Ectodermal cell (in vitro differentiated cells): ENCODE measurements at regions not wholly inside any gene's neighbourhood (a gene's known extent, or its start where the extent isn't known, plus 50 kb on each side); places are given as distances from the start of the nearest gene placed in this dataset.
A peak's percentile ranks its signal among the peaks of the same experiment; 100 is the strongest.

Experiments used
- H3K27ac ChIP-seq: 2 replicates; pipeline ENCODE4 v1.7.0; 2013; ENCODE audit warnings: mild to moderate bottlenecking, low read depth, low read length; ENCODE audit not compliant: insufficient read depth, poor library complexity, severe bottlenecking
- H3K27me3 ChIP-seq: 2 replicates; pipeline ENCODE4 v1.7.0; 2013; ENCODE audit warnings: mild to moderate bottlenecking, low read length; ENCODE audit not compliant: insufficient read depth, control insufficient read depth, poor library complexity, severe bottlenecking
- H3K36me3 ChIP-seq: one replicate; pipeline ENCODE4 v1.7.0; 2013; ENCODE audit warnings: low read length; ENCODE audit not compliant: control insufficient read depth, insufficient read depth
- H3K4me1 ChIP-seq: one replicate; pipeline ENCODE4 v1.7.0; 2013; ENCODE audit warnings: low read length; ENCODE audit not compliant: control insufficient read depth, insufficient read depth
- H3K4me3 ChIP-seq: 2 replicates; pipeline ENCODE4 v1.7.0; 2013; ENCODE audit warnings: low read depth, low read length, control low read depth; ENCODE audit not compliant: insufficient read depth
- H3K9me3 ChIP-seq: 2 replicates; pipeline ENCODE4 v1.7.0; 2013; ENCODE audit warnings: mild to moderate bottlenecking, low read length, moderate library complexity; ENCODE audit not compliant: control insufficient read depth
- WGBS, 2 experiments: methylation state at CpG; one replicate each; pipeline ENCODE4 v1.1.7; 2013; ENCODE audit warnings: missing lambda C conversion rate in 2 of 2; 5-methylcytosine and 5-hydroxymethylcytosine counted together

DNA sequence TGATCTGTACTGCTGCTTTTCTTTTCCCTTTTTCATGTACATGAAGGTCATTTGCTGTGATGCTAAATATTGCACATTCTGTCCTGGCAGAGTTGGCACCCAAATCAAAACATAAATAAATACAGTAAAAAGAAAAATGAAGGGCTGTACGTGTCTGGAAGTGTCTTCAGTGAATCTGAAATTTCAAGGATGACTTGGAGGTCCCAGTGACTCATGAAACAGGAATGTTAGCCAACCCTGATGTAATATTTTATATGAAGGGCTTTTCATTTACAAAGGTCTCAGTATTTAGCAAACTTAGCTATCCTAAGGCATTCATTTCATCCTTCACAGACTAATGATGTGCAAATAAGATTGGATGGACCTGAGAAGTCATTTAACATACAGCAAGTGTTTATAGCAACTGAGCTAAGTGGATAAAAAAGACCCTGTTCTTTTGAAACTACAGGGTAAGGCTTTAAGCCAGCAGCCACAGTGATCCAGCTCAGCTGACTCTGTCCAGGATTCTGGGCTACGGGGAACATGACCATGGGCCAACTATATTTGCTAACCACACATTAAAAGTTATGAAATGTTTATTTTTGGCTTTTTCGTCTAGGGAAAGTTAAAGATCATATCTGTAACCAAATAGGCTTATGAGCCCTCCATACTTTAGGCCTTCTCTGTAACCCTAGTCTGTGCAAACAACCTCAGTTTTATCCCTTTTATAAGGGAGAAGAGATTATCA, 104.0 kb upstream of the DMRTA1 start:
- H3K9me3 ChIP-seq, result no peaks in the 10 kb centered on the region
- no peaks in the 10 kb centered on the region for H3K4me1 ChIP-seq
- 71 to 82% methylated on average over 2 to 3 of the region's 3 CpGs for WGBS, 2 experiments
- H3K4me3 ChIP-seq, result no peak overlapping the region
- H3K27ac ChIP-seq, result no peak overlapping the region
- H3K27me3 ChIP-seq, result no peaks in the 10 kb centered on the region
- no peaks in the 10 kb centered on the region for H3K36me3 ChIP-seq

DNA sequence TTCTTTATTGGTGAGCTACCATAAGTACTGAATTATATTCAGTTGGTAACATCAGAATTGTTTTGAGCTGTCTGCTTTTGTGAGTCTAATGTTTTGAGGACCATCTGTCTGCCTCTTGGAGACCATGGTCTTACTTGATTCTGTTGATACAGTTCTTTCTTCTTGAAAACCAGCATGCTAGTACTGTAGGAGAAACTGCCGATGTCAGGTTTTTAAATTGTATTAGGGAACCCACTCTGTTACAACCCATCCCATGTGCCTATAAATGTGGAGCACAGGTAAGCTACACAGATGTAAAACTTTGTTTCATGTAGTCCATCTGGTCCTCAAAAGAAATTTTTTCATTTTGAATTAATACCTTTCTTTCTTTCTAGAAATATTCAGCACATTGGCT, 103.4 kb upstream of the DMRTA1 start:
- 95 to 100% methylated on average over 1 of the region's 1 CpG for WGBS, 2 experiments

GRCh38 chr9:22354699-22355384, 91.8 kb upstream of the DMRTA1 start:
- Histone ChIP-seq H3K9me3 (no peaks in the 10 kb centered on the region), H3K4me1 (peaks cover 4% of the 10 kb centered on the region), H3K27me3 (no peaks in the 10 kb centered on the region), H3K27ac (no peak overlapping the region), H3K4me3 (no peak overlapping the region), H3K36me3 (no peaks in the 10 kb centered on the region)
- 85% methylated on average over 8 to 11 of the region's 13 CpGs for WGBS, 2 experiments

More for the DNA sequence above, 103.4 kb upstream of the DMRTA1 start:
- H3K27ac ChIP-seq, result no peak overlapping the region
- H3K36me3 ChIP-seq, result no peaks in the 10 kb centered on the region
- H3K4me1 ChIP-seq, result no peaks in the 10 kb centered on the region
- H3K27me3 ChIP-seq, result no peaks in the 10 kb centered on the region
- no peak overlapping the region for H3K4me3 ChIP-seq
- no peaks in the 10 kb centered on the region for H3K9me3 ChIP-seq

- WGBS, 2 experiments, result 56 to 58% methylated on average over 5 of the region's 5 CpGs
- Histone ChIP-seq H3K36me3 (no peaks in the 10 kb centered on the region), H3K4me3 (no peak overlapping the region), H3K27me3 (peaks cover 5% of the 10 kb centered on the region), H3K9me3 (no peaks in the 10 kb centered on the region), H3K27ac (no peak overlapping the region), H3K4me1 (peaks cover 4% of the 10 kb centered on the region)
These were observed 89.6 kb upstream of the DMRTA1 start for GRCh38 chr9:22356985-22357384.

DNA sequence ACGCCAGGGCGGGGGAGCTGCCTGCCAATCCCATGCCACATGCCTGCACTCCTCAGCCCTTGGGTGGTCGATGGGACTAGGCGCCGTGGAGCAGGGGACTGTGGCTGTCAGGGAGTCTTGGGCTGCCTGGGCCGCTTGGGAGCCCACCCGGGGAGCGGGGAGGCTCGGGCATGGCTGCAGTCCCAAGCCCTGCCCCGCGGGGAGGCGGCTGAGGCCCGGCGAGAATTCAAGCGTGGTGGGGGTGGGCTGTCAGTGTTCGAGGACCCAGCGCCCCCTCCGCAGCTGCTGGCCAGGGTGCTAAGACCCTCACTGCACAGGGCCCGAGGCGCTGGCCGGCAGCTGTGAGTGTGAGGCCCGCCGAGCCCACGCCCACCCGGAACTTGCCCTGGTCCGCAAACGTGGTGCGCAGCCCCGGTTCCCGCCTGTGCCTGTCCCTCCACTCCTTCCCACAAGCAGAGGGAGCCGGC, 83.2 kb upstream of the DMRTA1 start:
- Histone ChIP-seq H3K4me3 (no peak overlapping the region), H3K27ac (no peak overlapping the region), H3K4me1 (no peaks in the 10 kb centered on the region), H3K27me3 (peaks cover 5% of the 10 kb centered on the region), H3K36me3 (no peaks in the 10 kb centered on the region), H3K9me3 (no peaks in the 10 kb centered on the region)
- WGBS, 2 experiments, result 92 to 93% methylated on average over 31 of the region's 31 CpGs

GRCh38 chr9:22373636-22374035, 73.0 kb upstream of the DMRTA1 start:
- Histone ChIP-seq H3K27ac (peak overlapping the region; percentile 65), H3K27me3 (peaks cover 21% of the 10 kb centered on the region), H3K9me3 (no peaks in the 10 kb centered on the region), H3K36me3 (no peaks in the 10 kb centered on the region), H3K4me1 (peaks cover 15% of the 10 kb centered on the region), H3K4me3 (no peak overlapping the region)
- WGBS, 2 experiments, result 82 to 86% methylated on average over 1 to 2 of the region's 2 CpGs

DNA sequence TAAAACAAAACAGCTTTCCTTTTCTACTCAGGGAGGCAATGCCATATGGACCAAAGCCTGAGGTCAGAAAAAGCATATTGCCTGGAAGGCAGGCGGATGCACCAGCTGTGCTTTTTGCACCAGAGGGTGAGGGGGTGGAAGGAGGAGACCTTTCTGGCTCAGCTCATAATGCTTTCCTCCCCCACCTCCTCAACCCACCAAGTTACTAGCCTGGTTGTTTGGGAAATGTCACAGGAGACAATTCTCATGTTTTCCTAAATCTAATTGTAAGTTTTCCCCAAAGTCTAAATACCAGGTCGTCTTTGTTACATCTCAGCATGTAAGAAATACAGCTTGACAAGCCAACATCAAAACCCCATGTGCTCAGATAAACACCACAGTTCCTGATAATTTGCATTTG, 72.6 kb upstream of the DMRTA1 start:
- peaks cover 21% of the 10 kb centered on the region for H3K27me3 ChIP-seq
- no peaks in the 10 kb centered on the region for H3K9me3 ChIP-seq
- no peaks in the 10 kb centered on the region for H3K36me3 ChIP-seq
- 40 to 63% methylated on average over 2 of the region's 2 CpGs for WGBS, 2 experiments
- H3K27ac ChIP-seq, result peak overlapping the region; percentile 65
- H3K4me3 ChIP-seq, result no peak overlapping the region
- H3K4me1 ChIP-seq, result peaks cover 15% of the 10 kb centered on the region

- no peaks in the 10 kb centered on the region for H3K36me3 ChIP-seq
- no peak overlapping the region for H3K4me3 ChIP-seq
- WGBS, 2 experiments, result 52 to 62% methylated on average over 4 to 5 of the region's 5 CpGs
- no peak overlapping the region for H3K27ac ChIP-seq
- peaks cover 21% of the 10 kb centered on the region for H3K27me3 ChIP-seq
- H3K9me3 ChIP-seq, result no peaks in the 10 kb centered on the region
- peaks cover 19% of the 10 kb centered on the region for H3K4me1 ChIP-seq
These were observed 67.4 kb upstream of the DMRTA1 start for GRCh38 chr9:22379272-22379671.

GRCh38 chr9:22381170-22381569, 65.5 kb upstream of the DMRTA1 start:
- Histone ChIP-seq H3K27ac (no peak overlapping the region), H3K9me3 (no peaks in the 10 kb centered on the region), H3K4me1 (peaks cover 13% of the 10 kb centered on the region), H3K27me3 (peaks cover 9% of the 10 kb centered on the region), H3K36me3 (no peaks in the 10 kb centered on the region), H3K4me3 (no peak overlapping the region)
- 5 to 19% methylated on average over 1 of the region's 1 CpG for WGBS, 2 experiments

GRCh38 chr9:22382331-22382730, 64.3 kb upstream of the DMRTA1 start:
- Histone ChIP-seq H3K27ac (no peak overlapping the region), H3K9me3 (no peaks in the 10 kb centered on the region), H3K27me3 (no peaks in the 10 kb centered on the region), H3K4me3 (no peak overlapping the region), H3K4me1 (peaks cover 13% of the 10 kb centered on the region), H3K36me3 (no peaks in the 10 kb centered on the region)
- WGBS, 2 experiments, result 100% methylated on average over 1 of the region's 2 CpGs; no CpG with 5 or more reads in 1 of the 2 experiments
